H1 (cell line): ENCODE measurements at regions not wholly inside any gene's neighbourhood (a gene's known extent, or its start where the extent isn't known, plus 50 kb on each side); places are given as distances from the start of the nearest gene placed in this dataset.
A peak's percentile ranks its signal among the peaks of the same experiment; 100 is the strongest.

ENCODE experiments used
- CTCF ChIA-PET: fragments of 300-600 bp; sonication (Branson Sonifier 250); formaldehyde crosslinking; loops from one replicate; lab custom pipeline; 2021; ENCODE audit not compliant: partially characterized antibody; lab: Charles Lee
- POLR2A ChIA-PET: fragments of 300-600 bp; sonication (Branson Sonifier 250); formaldehyde crosslinking; loops from one replicate; lab custom pipeline; 2021; ENCODE audit warnings: inconsistent platforms; ENCODE audit not compliant: partially characterized antibody; lab: Charles Lee
- DNase-seq, 2 experiments: peaks; one replicate each; pipeline versions ENCODE4 v3.0.0 to v3.0.0-alpha.2; 2010 to 2022; ENCODE audit warnings: low spot score in 2 of 2, low read depth in 1 of 2, mixed read lengths in 1 of 2
- FAIRE-seq: peaks from 2 replicates; lab custom pipeline; 2011; peaks lifted over from hg19 to GRCh38; lab: Jason Lieb, UNC
- H2AFZ ChIP-seq: 2 replicates; pipeline ENCODE4 v1.8.1; 2012; ENCODE audit warnings: low read length, inconsistent platforms
- H2AK5ac ChIP-seq: 2 replicates; pipeline ENCODE4 v1.6.1; 2013; ENCODE audit warnings: low read depth, low read length
- H2BK120ac ChIP-seq: replicated peaks from 2 replicates; pipeline ENCODE3; 2013; ENCODE audit warnings: low read depth, low read length, inconsistent platforms
- H2BK12ac ChIP-seq: 2 replicates; pipeline ENCODE4 v1.6.1; 2013; ENCODE audit warnings: low read depth, low read length
- H2BK15ac ChIP-seq: 2 replicates; pipeline ENCODE4 v1.6.1; 2013; ENCODE audit warnings: low read length
- H2BK20ac ChIP-seq: 2 replicates; pipeline ENCODE4 v1.6.1; 2013; ENCODE audit warnings: low read length
- H2BK5ac ChIP-seq: 2 replicates; pipeline ENCODE4 v1.6.1; 2013; ENCODE audit warnings: low read depth, low read length
- H3K14ac ChIP-seq: 2 replicates; pipeline ENCODE4 v1.6.1; 2013; ENCODE audit warnings: inconsistent platforms; ENCODE audit not compliant: insufficient read length
- H3K18ac ChIP-seq: 2 replicates; pipeline ENCODE4 v1.6.1; 2013; ENCODE audit warnings: low read length; ENCODE audit errors: extremely low read depth
- H3K23ac ChIP-seq: 2 replicates; pipeline ENCODE4 v1.6.1; 2013; ENCODE audit warnings: inconsistent platforms; ENCODE audit not compliant: insufficient read length
- H3K23me2 ChIP-seq: 2 replicates; pipeline ENCODE4 v1.6.1; 2013; ENCODE audit warnings: low read depth, low read length
- H3K27ac ChIP-seq: 2 replicates; pipeline ENCODE4 v1.6.1; 2011; ENCODE audit warnings: low read depth, low read length, inconsistent platforms
- H3K27me3 ChIP-seq, 4 experiments: replicated peaks in 1 of 4; 1 replicate in 1 of 4; 2 replicates in 3 of 4; pipeline versions ENCODE4 v1.6.1 to v1.8.1; 2011 to 2013; ENCODE audit warnings: low read length in 3 of 4, mild to moderate bottlenecking in 3 of 4, inconsistent platforms in 2 of 4, mixed read lengths in 2 of 4, moderate library complexity in 1 of 4; ENCODE audit not compliant: control insufficient read depth in 3 of 4, insufficient read depth in 3 of 4; ENCODE audit errors: extremely low read depth in 1 of 4
- H3K36me3 ChIP-seq, 4 experiments: 2 replicates each; pipeline versions ENCODE4 v1.6.1 to v1.8.1; 2011 to 2013; ENCODE audit warnings: mild to moderate bottlenecking in 4 of 4, low read length in 3 of 4, moderate library complexity in 2 of 4, control low read depth in 1 of 4, inconsistent platforms in 1 of 4; ENCODE audit not compliant: insufficient read depth in 4 of 4, control insufficient read depth in 2 of 4
- H3K4ac ChIP-seq: replicated peaks from 2 replicates; pipeline ENCODE3; 2013; ENCODE audit warnings: low read length, low read depth, mixed read lengths, inconsistent platforms; ENCODE audit not compliant: insufficient read length
- H3K4me1 ChIP-seq, 4 experiments: replicated peaks in 1 of 4; 1 replicate in 1 of 4; 2 replicates in 3 of 4; pipeline versions ENCODE4 v1.6.1 to v1.8.1; 2011 to 2013; ENCODE audit warnings: low read length in 3 of 4, inconsistent platforms in 2 of 4, mixed read lengths in 1 of 4; ENCODE audit not compliant: insufficient read depth in 4 of 4, control insufficient read depth in 3 of 4
- H3K4me2 ChIP-seq, 2 experiments: 2 replicates each; pipeline versions ENCODE4 v1.6.1 to v1.8.1; 2011 to 2013; ENCODE audit warnings: low read depth in 2 of 2, low read length in 2 of 2, control low read depth in 1 of 2, inconsistent platforms in 1 of 2, mild to moderate bottlenecking in 1 of 2; ENCODE audit not compliant: insufficient read depth in 1 of 2
- H3K4me3 ChIP-seq, 4 experiments: fragments of 200-600, 300-600 bp in 1 of 4; sonication (generic), shearing (Covaris generic), sonication (Bioruptor Twin) in 1 of 4; 2 replicates each; pipeline versions ENCODE4 v1.5.1 to v1.8.1; 2011 to 2016; ENCODE audit warnings: low read length in 4 of 4, low read depth in 3 of 4, control low read depth in 2 of 4, inconsistent platforms in 2 of 4, mild to moderate bottlenecking in 2 of 4, mixed read lengths in 1 of 4, moderate library complexity in 1 of 4; ENCODE audit not compliant: insufficient read depth in 2 of 4; ENCODE audit errors: extremely low read depth in 1 of 4
- H3K56ac ChIP-seq: replicated peaks from 2 replicates; pipeline ENCODE3; 2013; ENCODE audit warnings: low read depth, mild to moderate bottlenecking, mixed read lengths, low read length, inconsistent platforms; ENCODE audit not compliant: insufficient read length
- H3K79me1 ChIP-seq: 2 replicates; pipeline ENCODE4 v1.6.1; 2013; ENCODE audit warnings: low read depth, low read length, control low read depth
- H3K79me2 ChIP-seq, 2 experiments: 2 replicates each; pipeline versions ENCODE4 v1.6.1 to v1.8.1; 2012 to 2013; ENCODE audit warnings: low read length in 2 of 2, mild to moderate bottlenecking in 2 of 2, inconsistent platforms in 1 of 2; ENCODE audit not compliant: insufficient read depth in 2 of 2, control insufficient read depth in 1 of 2
- H3K9ac ChIP-seq, 4 experiments: replicated peaks in 1 of 4; 1 replicate in 1 of 4; 2 replicates in 3 of 4; pipeline versions ENCODE4 v1.6.1 to v1.8.1; 2011 to 2013; ENCODE audit warnings: low read depth in 3 of 4, low read length in 3 of 4, control low read depth in 2 of 4, mild to moderate bottlenecking in 2 of 4, moderate library complexity in 2 of 4, inconsistent platforms in 1 of 4; ENCODE audit errors: extremely low read depth in 1 of 4
- H3K9me3 ChIP-seq, 2 experiments: 2 replicates each; pipeline versions ENCODE4 v1.6.1 to v1.8.1; 2012 to 2013; ENCODE audit warnings: mild to moderate bottlenecking in 2 of 2, moderate library complexity in 2 of 2, control low read depth in 1 of 2, inconsistent platforms in 1 of 2, low read depth in 1 of 2, low read length in 1 of 2, mixed read lengths in 1 of 2; ENCODE audit not compliant: insufficient read depth in 2 of 2
- H4K20me1 ChIP-seq, 2 experiments: replicated peaks in 1 of 2; 2 replicates each; pipeline versions ENCODE3 to v1.8.1; 2011 to 2013; ENCODE audit warnings: inconsistent platforms in 2 of 2, low read length in 2 of 2, mild to moderate bottlenecking in 1 of 2; ENCODE audit not compliant: insufficient read depth in 2 of 2, control insufficient read depth in 1 of 2
- H4K5ac ChIP-seq: 2 replicates; pipeline ENCODE4 v1.6.1; 2013; ENCODE audit warnings: low read length, low read depth, mixed read lengths, inconsistent platforms; ENCODE audit not compliant: insufficient read length
- H4K8ac ChIP-seq: 2 replicates; pipeline ENCODE4 v1.8.0; 2013; ENCODE audit warnings: mild to moderate bottlenecking, moderate library complexity, low read length, inconsistent platforms; ENCODE audit not compliant: insufficient read depth; ENCODE audit errors: extremely low read depth
- H4K91ac ChIP-seq: replicated peaks from 2 replicates; pipeline ENCODE3; 2013; ENCODE audit warnings: low read length, mixed read lengths, inconsistent platforms; ENCODE audit not compliant: insufficient read length
- EGR1 ChIP-seq: IDR thresholded peaks from 2 replicates; pipeline ENCODE4 v1.6.1; 2011; ENCODE audit warnings: low read depth, low read length, borderline replicate concordance
- KDM4A ChIP-seq: IDR thresholded peaks from one replicate; pipeline ENCODE4 v1.7.1; 2012; ENCODE audit warnings: low read depth, mild to moderate bottlenecking, moderate library complexity, low read length, inconsistent platforms; ENCODE audit not compliant: severe bottlenecking
- RAD21 ChIP-seq, 2 experiments: IDR thresholded peaks in 1 of 2; conservative IDR thresholded peaks in 1 of 2; 2 replicates each; pipeline ENCODE4 v1.6.1; 2011; ENCODE audit warnings: low read depth in 2 of 2, low read length in 2 of 2, improper control_type of control experiment in 1 of 2, inconsistent platforms in 1 of 2, mild to moderate bottlenecking in 1 of 2, moderate library complexity in 1 of 2
- RXRA ChIP-seq: IDR thresholded peaks from 2 replicates; pipeline ENCODE4 v1.6.1; 2011; ENCODE audit warnings: low read depth, mild to moderate bottlenecking, low read length, moderate library complexity; ENCODE audit not compliant: insufficient read depth
- SIRT6 ChIP-seq: IDR thresholded peaks from one replicate; pipeline ENCODE4 v1.7.1; 2012; ENCODE audit warnings: low read length, inconsistent platforms
- TBP ChIP-seq: IDR thresholded peaks from 2 replicates; pipeline ENCODE4 v1.6.1; 2011; ENCODE audit warnings: low read depth, low read length, improper control_type of control experiment
- WGBS, 2 experiments: shearing (Covaris generic) in 1 of 2; methylation state at CpG; one replicate each; pipeline versions ENCODE4 v1.1.6 to v1.1.7; 2013 to 2015; ENCODE audit warnings: low lambda C conversion rate in 2 of 2, mixed read lengths in 2 of 2, inconsistent platforms in 1 of 2, low coverage in 1 of 2, missing lambda C conversion rate in 1 of 2; ENCODE audit not compliant: insufficient replicate concordance in 2 of 2, insufficient coverage in 1 of 2, insufficient read length in 1 of 2; ENCODE audit errors: extremely low coverage in 1 of 2, missing lambda C conversion rate in 1 of 2; 5-methylcytosine and 5-hydroxymethylcytosine counted together

DNA sequence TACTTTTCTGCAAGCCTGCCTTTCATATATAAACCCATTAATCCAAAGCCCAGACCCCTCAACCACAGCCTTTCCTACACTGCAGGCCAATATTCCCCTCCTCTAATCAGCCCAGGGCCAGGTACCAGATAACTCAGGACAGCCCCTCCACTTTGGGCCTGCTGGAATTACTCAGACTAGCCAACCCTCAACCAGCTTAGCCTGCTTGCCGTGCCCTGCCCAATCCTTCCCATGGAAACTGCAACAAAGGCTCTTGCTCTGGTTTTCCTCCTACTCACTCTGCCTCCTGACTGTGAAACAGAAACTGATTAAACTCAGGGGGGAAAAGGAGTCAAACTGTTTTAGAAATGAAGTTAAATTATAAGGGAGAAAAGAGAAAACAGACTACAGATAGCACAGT is 248.1 kb downstream of the KLF13 start:
- no peak overlapping the region for H2BK20ac ChIP-seq
- H3K23me2 ChIP-seq, result no peaks in the 10 kb centered on the region
- no peak overlapping the region for H2BK12ac ChIP-seq
- no peak overlapping the region for H3K23ac ChIP-seq
- no peaks in the 10 kb centered on the region for H3K36me3 ChIP-seq
- no peak overlapping the region for H4K8ac ChIP-seq
- H3K79me1 ChIP-seq, result no peaks in the 10 kb centered on the region
- H2BK120ac ChIP-seq, result no peak overlapping the region
- no peak overlapping the region for H3K56ac ChIP-seq
- peaks cover 0 to 4% (median under 1%) of the 10 kb centered on the region in 4 experiments; a peak in 3 of 7 replicates for H3K4me1 ChIP-seq
- H2BK15ac ChIP-seq, result no peak overlapping the region
- H3K79me2 ChIP-seq, result no peaks in the 10 kb centered on the region
- ChIA-PET POLR2A (no interaction called here), CTCF (interaction anchor here (1.7 kb wide), 1 partner anchor 31 kb away, joined by 3 read pairs; no protein-coding TSS in a partner anchor)
- H3K9ac ChIP-seq, result peak overlapping the region in 1 of 4 experiments; percentile 34; a peak in 1 of 7 replicates
- no peak overlapping the region for H3K27ac ChIP-seq
- no peak overlapping the region for H3K4ac ChIP-seq
- 69% methylated on average over 1 of the region's 1 CpG; no CpG with 5 or more reads in 1 of the 2 experiments for WGBS, 2 experiments
- H3K18ac ChIP-seq, result no peak overlapping the region
- H3K4me3 ChIP-seq, result no peak overlapping the region
- H3K14ac ChIP-seq, result no peak overlapping the region
- no peak overlapping the region for H2AK5ac ChIP-seq
- no peak overlapping the region for H3K4me2 ChIP-seq
- DNase-seq (no peak), FAIRE-seq (no peak)
- no peaks in the 10 kb centered on the region for H3K27me3 ChIP-seq
- no peak overlapping the region for H4K91ac ChIP-seq
- no peaks in the 10 kb centered on the region for H4K20me1 ChIP-seq
- TF ChIP-seq TBP (no peak), SIRT6 (no peak), KDM4A (no peak), EGR1 (no peak), RXRA (no peak), RAD21 (IDR thresholded peaks at IDR 0.05 in 1 of 2, conservative IDR thresholded peaks at IDR 0.05 in 1 of 2; ENCODE audit: low read depth in 2 of 2, low read length in 2 of 2) (no peak)
- no peak overlapping the region for H2AFZ ChIP-seq
- 0 out of 4 replicates have a peak, but pooled peaks cover 0 to 3% of the 10 kb centered on the region in 2 experiments for H3K9me3 ChIP-seq
- no peak overlapping the region for H4K5ac ChIP-seq
- no peak overlapping the region for H2BK5ac ChIP-seq
